ENCODE measurements at regions not wholly inside any gene's neighbourhood (a gene's known extent, or its start where the extent isn't known, plus 50 kb on each side); places are given as distances from the start of the nearest gene placed in this dataset.

- ATAC-seq (ENCODE audit: insufficient number of reproducible peaks, low FRiP score, low read depth): no peak
Observed at GRCh38 chr4:82201805-82202641, 171.8 kb downstream of the HNRNPD start.

DNA sequence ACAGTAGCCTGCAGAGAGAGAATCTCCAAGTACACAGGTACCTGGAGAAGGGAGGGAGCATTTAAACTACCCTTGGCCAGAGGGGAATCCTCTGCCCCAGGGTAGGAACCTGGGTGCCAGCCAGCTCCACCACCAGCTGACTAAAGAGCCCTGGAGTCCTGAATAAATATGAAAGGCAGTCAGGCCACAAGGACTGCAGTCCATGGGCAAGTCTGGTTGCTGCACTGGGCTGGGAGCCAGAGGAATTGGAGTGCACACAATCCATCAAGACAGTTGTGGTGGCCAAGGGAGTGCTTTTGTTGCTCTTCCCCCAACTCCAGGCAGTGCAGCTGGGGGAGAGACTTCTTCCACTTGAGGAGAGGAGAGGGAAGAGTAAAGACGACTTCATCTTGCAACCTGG lies 172.5 kb downstream of the HNRNPD start:
- H3K4me1 ChIP-seq (ENCODE audit: control insufficient read depth in 1 of 2, low read depth in 2 of 2): no peaks in the 10 kb centered on the region
- ATAC-seq (ENCODE audit: insufficient number of reproducible peaks, low FRiP score, low read depth): no peak

More at GRCh38 chr4:82201805-82202641, 171.8 kb downstream of the HNRNPD start:
- no peaks in the 10 kb centered on the region for H3K36me3 ChIP-seq
- H3K4me3 ChIP-seq: no peak overlapping the region
- no peak for TF ChIP-seq CTCF (IDR thresholded peaks at IDR 0.05)
- H3K27me3 ChIP-seq (replicated peaks; ENCODE audit: insufficient read depth): no peaks in the 10 kb centered on the region
- no peaks in the 10 kb centered on the region for H3K4me1 ChIP-seq (ENCODE audit: control insufficient read depth in 1 of 2, low read depth in 2 of 2)
- no peaks in the 10 kb centered on the region for H3K9me3 ChIP-seq
- no peak for DNase-seq (ENCODE audit: low spot score)
- no peak overlapping the region for H3K27ac ChIP-seq

GRCh38 chr4:82200046-82200445 lies 173.7 kb downstream of the HNRNPD start:
- Histone ChIP-seq H3K4me3 (no peak overlapping the region), H3K4me1 (ENCODE audit: control insufficient read depth in 1 of 2, low read depth in 2 of 2) (no peaks in the 10 kb centered on the region), H3K27ac (no peak overlapping the region), H3K9me3 (no peaks in the 10 kb centered on the region), H3K36me3 (no peaks in the 10 kb centered on the region), H3K27me3 (replicated peaks; ENCODE audit: insufficient read depth) (no peaks in the 10 kb centered on the region)
- ATAC-seq (ENCODE audit: insufficient number of reproducible peaks, low FRiP score, low read depth): no peak
- no peak for TF ChIP-seq CTCF (IDR thresholded peaks at IDR 0.05)
- no peak for DNase-seq (ENCODE audit: low spot score)

More for the DNA sequence above, 172.5 kb downstream of the HNRNPD start:
- H3K9me3 ChIP-seq: no peaks in the 10 kb centered on the region
- no peak for TF ChIP-seq CTCF (IDR thresholded peaks at IDR 0.05)
- H3K36me3 ChIP-seq: no peaks in the 10 kb centered on the region
- H3K4me3 ChIP-seq: no peak overlapping the region
- no peaks in the 10 kb centered on the region for H3K27me3 ChIP-seq (replicated peaks; ENCODE audit: insufficient read depth)
- no peak for DNase-seq (ENCODE audit: low spot score)
- H3K27ac ChIP-seq: no peak overlapping the region

DNA sequence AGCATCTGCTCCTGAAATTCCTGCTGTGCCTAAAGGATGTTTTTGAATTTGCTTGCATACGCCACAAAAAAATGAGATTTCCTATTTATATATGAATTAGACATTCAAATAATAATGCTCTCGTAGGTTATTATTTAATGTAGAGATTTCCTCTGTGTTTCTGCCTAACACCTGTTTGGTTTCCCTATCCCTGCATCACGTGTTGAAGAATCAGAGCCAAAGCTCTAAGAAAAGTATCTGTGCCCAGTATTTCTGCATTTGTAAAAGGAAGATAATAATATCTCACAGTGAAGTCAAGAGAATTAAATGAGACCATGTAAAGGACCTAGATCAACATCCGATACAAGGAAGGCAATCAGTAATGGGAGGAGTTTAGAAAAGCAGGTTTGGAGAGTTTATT lies 179.5 kb downstream of the HNRNPD start:
- H3K4me1 ChIP-seq (ENCODE audit: control insufficient read depth in 1 of 2, low read depth in 2 of 2): no peaks in the 10 kb centered on the region
- H3K36me3 ChIP-seq: no peaks in the 10 kb centered on the region
- no peak for DNase-seq (ENCODE audit: low spot score)
- no peaks in the 10 kb centered on the region for H3K27me3 ChIP-seq (replicated peaks; ENCODE audit: insufficient read depth)
- no peak overlapping the region for H3K27ac ChIP-seq
- H3K9me3 ChIP-seq: no peaks in the 10 kb centered on the region
- no peak for TF ChIP-seq CTCF (IDR thresholded peaks at IDR 0.05)
- H3K4me3 ChIP-seq: no peak overlapping the region
- ATAC-seq (ENCODE audit: insufficient number of reproducible peaks, low FRiP score, low read depth): no peak

DNA sequence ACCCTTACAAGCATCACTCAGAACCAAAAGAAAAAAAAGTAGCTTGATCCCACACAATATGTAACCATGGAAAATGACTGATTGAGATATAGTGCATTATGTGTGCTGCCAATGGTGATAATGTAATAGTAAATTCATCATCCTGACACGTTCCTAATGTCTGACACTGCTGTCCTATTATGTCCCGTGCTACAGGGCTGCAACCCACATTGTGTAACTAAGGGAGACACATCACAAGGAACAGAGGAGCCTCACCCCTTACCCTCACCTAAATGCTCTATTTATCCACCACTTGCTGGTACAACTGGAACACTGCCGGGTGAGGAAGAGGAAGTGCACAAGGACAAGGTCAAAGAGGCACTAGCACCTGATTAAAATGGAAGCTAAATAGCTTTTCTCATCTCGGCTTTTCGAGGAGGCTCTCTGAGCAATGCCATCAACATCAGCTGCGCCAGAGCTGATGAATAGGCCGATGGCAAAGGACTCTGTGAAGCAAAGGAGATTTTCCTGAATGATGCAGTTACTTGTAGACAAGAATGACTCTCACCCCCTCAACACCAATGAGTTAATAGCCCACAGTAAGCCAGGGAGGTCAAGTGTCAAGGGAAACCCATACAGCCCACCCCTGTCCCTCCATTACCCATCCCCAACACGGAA lies 181.6 kb downstream of the HNRNPD start:
- Histone ChIP-seq H3K27me3 (replicated peaks; ENCODE audit: insufficient read depth) (no peaks in the 10 kb centered on the region), H3K4me3 (no peak overlapping the region), H3K4me1 (ENCODE audit: control insufficient read depth in 1 of 2, low read depth in 2 of 2) (no peaks in the 10 kb centered on the region), H3K36me3 (no peaks in the 10 kb centered on the region), H3K9me3 (no peaks in the 10 kb centered on the region), H3K27ac (no peak overlapping the region)
- DNase-seq (ENCODE audit: low spot score) (no peak), ATAC-seq (ENCODE audit: insufficient number of reproducible peaks, low FRiP score, low read depth) (no peak)
- TF ChIP-seq CTCF (IDR thresholded peaks at IDR 0.05): no peak

All from thoracic aorta (tissue), 2 donors.